ENCODE measurements at regions not wholly inside any gene's neighbourhood (a gene's known extent, or its start where the extent isn't known, plus 50 kb on each side); places are given as distances from the start of the nearest gene placed in this dataset.

DNA sequence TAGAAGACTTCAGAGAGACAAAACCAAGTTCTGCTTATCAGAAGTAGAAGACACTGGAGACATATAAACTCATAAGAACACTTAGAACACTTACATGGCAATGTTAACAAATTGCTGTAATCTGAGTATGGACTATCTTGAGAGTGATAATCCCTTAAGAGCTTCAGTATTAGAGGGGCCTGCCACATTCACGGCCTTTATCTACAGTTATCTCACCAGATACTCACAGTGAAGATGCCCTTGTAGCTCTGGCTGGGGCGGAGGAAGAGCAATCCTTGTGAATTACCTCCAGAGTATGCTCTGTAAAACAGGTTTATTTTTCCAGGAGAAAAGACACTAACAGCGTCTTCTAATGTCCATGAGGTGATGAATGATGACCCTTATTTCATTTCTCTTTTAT is 762.8 kb downstream of the FAM181B start:
- Histone ChIP-seq H3K4me3 (ENCODE audit: extremely low read depth in 1 of 4, insufficient read depth in 2 of 4, low read depth in 3 of 4, low read length in 4 of 4) (no peak overlapping the region), H2BK5ac (ENCODE audit: low read depth, low read length) (no peak overlapping the region), H3K4ac (replicated peaks; ENCODE audit: insufficient read length, low read depth, low read length) (no peak overlapping the region), H2BK15ac (ENCODE audit: low read length) (no peak overlapping the region), H3K27ac (ENCODE audit: low read depth, low read length) (no peak overlapping the region), H3K36me3 (ENCODE audit: control insufficient read depth in 2 of 4, insufficient read depth in 4 of 4, low read length in 3 of 4) (no peaks in the 10 kb centered on the region), H2BK120ac (replicated peaks; ENCODE audit: low read depth, low read length) (no peak overlapping the region), H4K20me1 (replicated peaks in 1 of 2; ENCODE audit: control insufficient read depth in 1 of 2, insufficient read depth in 2 of 2, low read length in 2 of 2) (no peaks in the 10 kb centered on the region), H3K18ac (ENCODE audit: extremely low read depth, low read length) (no peak overlapping the region), H3K4me1 (replicated peaks in 1 of 4; ENCODE audit: control insufficient read depth in 3 of 4, insufficient read depth in 4 of 4, low read length in 3 of 4) (no peaks in the 10 kb centered on the region), H3K4me2 (ENCODE audit: insufficient read depth in 1 of 2, low read depth in 2 of 2, low read length in 2 of 2) (no peak overlapping the region), H2BK12ac (ENCODE audit: low read depth, low read length) (no peak overlapping the region), H3K9ac (replicated peaks in 1 of 4; ENCODE audit: extremely low read depth in 1 of 4, low read depth in 3 of 4, low read length in 3 of 4) (no peak overlapping the region), H4K8ac (ENCODE audit: extremely low read depth, insufficient read depth, low read length) (no peak overlapping the region), H2BK20ac (ENCODE audit: low read length) (no peak overlapping the region), H3K27me3 (replicated peaks in 1 of 4; ENCODE audit: control insufficient read depth in 3 of 4, extremely low read depth in 1 of 4, insufficient read depth in 3 of 4, low read length in 3 of 4) (no peaks in the 10 kb centered on the region), H3K23me2 (ENCODE audit: low read depth, low read length) (no peaks in the 10 kb centered on the region), H4K5ac (ENCODE audit: insufficient read length, low read depth, low read length) (no peak overlapping the region), H3K79me2 (ENCODE audit: control insufficient read depth in 1 of 2, insufficient read depth in 2 of 2, low read length in 2 of 2) (no peaks in the 10 kb centered on the region), H3K79me1 (ENCODE audit: low read depth, low read length) (no peaks in the 10 kb centered on the region), H3K14ac (ENCODE audit: insufficient read length) (no peak overlapping the region), H2AFZ (ENCODE audit: low read length) (0 out of 2 replicates have a peak overlapping the region, but pooled peaks have one; percentile 19), H3K23ac (ENCODE audit: insufficient read length) (no peak overlapping the region), H4K91ac (replicated peaks; ENCODE audit: insufficient read length, low read length) (no peak overlapping the region), H2AK5ac (ENCODE audit: low read depth, low read length) (no peak overlapping the region), H3K9me3 (ENCODE audit: insufficient read depth in 2 of 2, low read depth in 1 of 2, low read length in 1 of 2) (no peaks in the 10 kb centered on the region), H3K56ac (replicated peaks; ENCODE audit: insufficient read length, low read depth, low read length) (no peak overlapping the region)
- FAIRE-seq, result no peak
- DNase-seq (ENCODE audit: low read depth in 1 of 2, low spot score in 2 of 2), result no peak
- ChIA-PET CTCF (ENCODE audit: partially characterized antibody) (interaction anchor here (0.7 to 1.1 kb wide), 2 partner anchors 13 kb away, joined by 3 to 4 read pairs; no protein-coding TSS in a partner anchor), POLR2A (ENCODE audit: partially characterized antibody) (no interaction called here)
- 100% methylated on average over 3 of the region's 3 CpGs; no CpG with 5 or more reads in 1 of the 2 experiments for WGBS, 2 experiments (ENCODE audit: extremely low coverage in 1 of 2, insufficient coverage in 1 of 2, insufficient read length in 1 of 2, insufficient replicate concordance in 2 of 2, low coverage in 1 of 2, low lambda C conversion rate in 2 of 2, missing lambda C conversion rate in 1 of 2)
- TF ChIP-seq CHD1 (IDR thresholded peaks at IDR 0.05; ENCODE audit: low read depth, low read length) (no peak), YY1 (IDR thresholded peaks at IDR 0.05; ENCODE audit: low read depth, low read length) (no peak), RXRA (IDR thresholded peaks at IDR 0.05; ENCODE audit: insufficient read depth, low read depth, low read length) (no peak), EGR1 (IDR thresholded peaks at IDR 0.05; ENCODE audit: borderline replicate concordance, low read depth, low read length) (no peak), SUZ12 (IDR thresholded peaks at IDR 0.05; ENCODE audit: low read length) (no peak), SP4 (IDR thresholded peaks at IDR 0.05; ENCODE audit: low read length) (no peak), BACH1 (IDR thresholded peaks at IDR 0.05; ENCODE audit: low read length) (no peak), TEAD4 (IDR thresholded peaks at IDR 0.05; ENCODE audit: low read depth, low read length) (no peak), KDM1A (IDR thresholded peaks at IDR 0.05; ENCODE audit: borderline replicate concordance, low read length) (no peak), KDM5A (IDR thresholded peaks at IDR 0.05; ENCODE audit: low read length) (no peak), CHD2 (IDR thresholded peaks at IDR 0.05; ENCODE audit: low read length) (no peak), JUND (IDR thresholded peaks at IDR 0.05; ENCODE audit: low read length) (no peak), RAD21 (IDR thresholded peaks at IDR 0.05 in 1 of 2, conservative IDR thresholded peaks at IDR 0.05 in 1 of 2; ENCODE audit: low read depth in 2 of 2, low read length in 2 of 2) (no peak), SAP30 (IDR thresholded peaks at IDR 0.05; ENCODE audit: insufficient read depth, insufficient replicate concordance, low read length) (no peak)
- TF ChIP-seq, protein P1, sequence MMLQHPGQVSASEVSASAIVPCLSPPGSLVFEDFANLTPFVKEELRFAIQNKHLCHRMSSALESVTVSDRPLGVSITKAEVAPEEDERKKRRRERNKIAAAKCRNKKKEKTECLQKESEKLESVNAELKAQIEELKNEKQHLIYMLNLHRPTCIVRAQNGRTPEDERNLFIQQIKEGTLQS (IDR thresholded peaks at IDR 0.05; ENCODE audit: insufficient read depth, low read depth, low read length), result no peak

Measured in H1 (cell line).